Pancreas (tissue), 10 donors: ENCODE measurements at regions not wholly inside any gene's neighbourhood (a gene's known extent, or its start where the extent isn't known, plus 50 kb on each side); places are given as distances from the start of the nearest gene placed in this dataset.

ENCODE experiments used
- ATAC-seq, 4 donors: fragments of 200-7000 bp; cut with Tn5 transposase; one replicate each; pipeline versions ENCODE4 v1.8.0 to v1.9.1; 2020; ENCODE audit warnings: mild to moderate bottlenecking in 4 of 4, moderate library complexity in 4 of 4
- DNase-seq, 6 donors: peaks; one replicate each; pipeline ENCODE4 v3.0.0-alpha.2; 2020
- FAIRE-seq: peaks from 2 replicates; lab custom pipeline; 2012; peaks lifted over from hg19 to GRCh38; lab: Jason Lieb, UNC
- H3K27ac ChIP-seq, 4 donors: fragments of 200-600 bp; sonication (generic); 1 replicate in 3 of 4; 2 replicates in 1 of 4; pipeline versions ENCODE4 v1.5.0 to v1.8.0; 2020
- H3K27me3 ChIP-seq, 4 donors: fragments of 200-600 bp; one replicate each; pipeline ENCODE4 v1.8.0; 2021
- H3K36me3 ChIP-seq, 3 donors: fragments of 200-600 bp; sonication (generic) in 1 of 3; one replicate each; pipeline versions ENCODE4 v1.5.0 to v1.8.0; 2020 to 2021
- H3K4me1 ChIP-seq, 3 donors: fragments of 200-600 bp; one replicate each; pipeline ENCODE4 v1.8.0; 2021
- H3K4me3 ChIP-seq, 4 donors: fragments of 200-600 bp; sonication (generic) in 2 of 4; one replicate each; pipeline versions ENCODE4 v1.5.0 to v1.8.0; 2020 to 2021
- H3K9me3 ChIP-seq, 4 donors: fragments of 200-600 bp; one replicate each; pipeline ENCODE4 v1.8.0; 2021
- WGBS, 2 donors: extraction: QIAGEN DNeasy Blood & Tissue Kit; methylation state at CpG; one replicate each; pipeline ENCODE4 v1.1.7; 2013; 5-methylcytosine and 5-hydroxymethylcytosine counted together
- intact Hi-C, 3 donors: fragments of 100-400 bp; cut with DNase I; formaldehyde crosslinking; loops; one replicate each; pipeline versions ENCODE4 v1.11.1 to v1.14.2; 2022
- TF ChIP-seq, protein P1 (sequence below), 4 donors: fragments of 200-600 bp; sonication (generic) in 3 of 4; IDR thresholded peaks; one replicate each; pipeline versions ENCODE4 v1.5.0 to v1.8.0; 2021; ENCODE audit warnings: antibody characterized with exemption in 4 of 4
- donor health status: healthy with polysubstance abuse.
- donor health status: DM: no; HTN: no; CAD: no; lungs with moderate emphysema.
- donor health status: DM: no; HTN: no; CAD: no.
- donor health status: control.
- donor health status: control.
- donor health status: Bipolar disorder and iron deficiency.
- donor health status: DM: yes; HTN: yes; CAD: no.
- donor health status: DM: no; HTN: no; CAD: no.
- donor health status: DM: no; HTN: no; CAD: no.
- donor health status: DM: yes; HTN: yes; CAD: no.

GRCh38 chr19:30206187-30206586, 166.0 kb upstream of the ZNF536 start:
- H3K4me3 ChIP-seq: no peak overlapping the region
- no peaks in the 10 kb centered on the region for H3K27me3 ChIP-seq
- TF ChIP-seq, protein P1, sequence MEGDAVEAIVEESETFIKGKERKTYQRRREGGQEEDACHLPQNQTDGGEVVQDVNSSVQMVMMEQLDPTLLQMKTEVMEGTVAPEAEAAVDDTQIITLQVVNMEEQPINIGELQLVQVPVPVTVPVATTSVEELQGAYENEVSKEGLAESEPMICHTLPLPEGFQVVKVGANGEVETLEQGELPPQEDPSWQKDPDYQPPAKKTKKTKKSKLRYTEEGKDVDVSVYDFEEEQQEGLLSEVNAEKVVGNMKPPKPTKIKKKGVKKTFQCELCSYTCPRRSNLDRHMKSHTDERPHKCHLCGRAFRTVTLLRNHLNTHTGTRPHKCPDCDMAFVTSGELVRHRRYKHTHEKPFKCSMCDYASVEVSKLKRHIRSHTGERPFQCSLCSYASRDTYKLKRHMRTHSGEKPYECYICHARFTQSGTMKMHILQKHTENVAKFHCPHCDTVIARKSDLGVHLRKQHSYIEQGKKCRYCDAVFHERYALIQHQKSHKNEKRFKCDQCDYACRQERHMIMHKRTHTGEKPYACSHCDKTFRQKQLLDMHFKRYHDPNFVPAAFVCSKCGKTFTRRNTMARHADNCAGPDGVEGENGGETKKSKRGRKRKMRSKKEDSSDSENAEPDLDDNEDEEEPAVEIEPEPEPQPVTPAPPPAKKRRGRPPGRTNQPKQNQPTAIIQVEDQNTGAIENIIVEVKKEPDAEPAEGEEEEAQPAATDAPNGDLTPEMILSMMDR (IDR thresholded peaks at IDR 0.05): no peak
- no peaks in the 10 kb centered on the region for H3K4me1 ChIP-seq
- intact Hi-C loops: no loop called here
- DNase-seq (no peak), ATAC-seq (no peak), FAIRE-seq (no peak)
- no peak overlapping the region for H3K27ac ChIP-seq
- no peaks in the 10 kb centered on the region for H3K36me3 ChIP-seq
- WGBS, 2 donors: 83 to 89% methylated on average over 6 of the region's 6 CpGs
- no peaks in the 10 kb centered on the region for H3K9me3 ChIP-seq

- WGBS, 2 donors: 68 to 75% methylated on average over 6 of the region's 6 CpGs
- Histone ChIP-seq H3K27ac (no peak overlapping the region), H3K4me1 (no peaks in the 10 kb centered on the region), H3K27me3 (no peaks in the 10 kb centered on the region), H3K36me3 (no peaks in the 10 kb centered on the region), H3K9me3 (no peaks in the 10 kb centered on the region), H3K4me3 (no peak overlapping the region)
- FAIRE-seq: no peak
- TF ChIP-seq, protein P1 (IDR thresholded peaks at IDR 0.05): no peak
- intact Hi-C loops: no loop called here
- no peak for ATAC-seq
- DNase-seq: no peak
Observed at GRCh38 chr19:30207357-30207756, 164.8 kb upstream of the ZNF536 start.

DNA sequence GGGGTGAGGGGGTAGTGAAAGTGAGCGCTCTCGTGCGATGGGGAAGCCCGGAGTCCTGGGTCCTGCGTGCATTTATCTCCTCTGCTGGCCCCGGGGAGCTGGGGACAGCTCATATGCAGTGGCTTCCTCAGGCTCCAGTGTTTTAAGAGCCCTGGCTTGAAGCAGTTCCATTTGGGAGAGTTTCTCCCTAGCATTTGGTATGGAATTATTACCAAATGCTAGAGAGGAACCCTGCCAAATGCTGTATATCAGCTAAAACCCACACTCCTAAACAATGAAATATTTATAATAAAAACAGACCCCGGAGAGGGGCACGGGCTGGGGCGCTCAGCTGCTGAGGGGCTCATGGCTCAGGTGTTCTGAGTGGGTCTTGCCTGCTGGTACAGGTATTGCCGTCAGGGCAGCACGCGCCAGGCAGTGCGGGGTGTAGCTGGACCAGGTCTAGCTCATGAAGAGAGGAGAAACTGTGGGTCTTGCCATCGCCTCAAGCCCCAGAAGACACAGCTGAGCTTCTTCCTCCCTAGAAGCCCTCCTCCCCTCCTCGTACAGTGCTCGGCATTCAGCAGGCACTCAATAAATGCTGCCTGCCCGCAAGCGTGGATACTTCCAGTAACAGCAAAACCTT, 163.6 kb upstream of the ZNF536 start:
- Histone ChIP-seq H3K27ac (no peak overlapping the region), H3K36me3 (no peaks in the 10 kb centered on the region), H3K27me3 (no peaks in the 10 kb centered on the region), H3K4me3 (no peak overlapping the region), H3K4me1 (no peaks in the 10 kb centered on the region), H3K9me3 (no peaks in the 10 kb centered on the region)
- TF ChIP-seq, protein P1 (IDR thresholded peaks at IDR 0.05): no peak
- intact Hi-C loops: no loop called here
- FAIRE-seq: no peak
- WGBS, 2 donors: 74 to 84% methylated on average over 18 of the region's 18 CpGs
- no peak for DNase-seq
- ATAC-seq: no peak

DNA sequence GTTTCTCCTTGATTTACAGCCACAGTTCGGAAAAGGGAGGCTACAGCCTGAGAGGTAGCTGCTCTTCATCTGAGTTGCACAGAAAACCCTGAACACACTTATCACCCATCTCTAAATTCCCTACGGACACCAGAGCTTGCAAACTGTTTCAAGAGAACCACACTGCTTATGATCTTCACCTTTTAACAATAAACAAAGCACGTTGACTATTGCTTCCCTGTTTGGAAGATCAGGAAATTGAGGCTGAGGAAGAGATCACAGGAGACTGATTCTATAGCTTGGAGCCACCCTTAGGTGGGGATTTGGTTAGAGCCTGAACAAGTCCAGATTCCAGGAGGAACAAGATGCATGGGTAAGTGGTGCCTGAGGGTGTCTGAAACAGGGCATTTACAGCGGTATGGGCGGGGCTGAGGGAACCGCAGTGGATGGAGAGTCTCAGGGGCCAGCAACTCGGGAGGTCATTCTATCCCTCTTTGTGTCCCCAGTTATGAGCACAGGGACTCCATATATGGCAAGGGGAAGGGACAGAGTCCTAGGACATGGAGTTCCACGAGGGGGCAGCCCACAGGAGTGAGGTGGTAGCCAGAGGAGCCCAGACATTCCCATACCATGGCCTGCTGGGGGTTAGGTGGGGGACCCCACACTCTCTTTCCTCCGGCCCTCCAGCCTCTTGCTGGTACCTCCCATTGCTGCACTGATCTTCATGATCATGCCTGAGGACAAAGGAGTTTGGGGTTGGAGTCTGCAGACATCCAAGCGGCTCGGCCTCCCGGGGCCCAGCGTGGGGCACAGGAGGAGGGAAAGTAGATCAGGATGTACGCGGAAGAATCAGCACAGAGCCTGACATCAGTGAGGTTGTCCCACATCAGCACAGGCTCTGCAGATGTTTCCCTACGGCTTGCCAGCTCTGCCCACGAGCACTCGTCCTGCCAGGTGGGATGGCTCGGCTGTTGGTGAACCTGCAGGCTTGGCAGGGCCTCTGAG, 162.3 kb upstream of the ZNF536 start:
- DNase-seq (no peak), FAIRE-seq (no peak), ATAC-seq (no peak)
- WGBS, 2 donors: 60 to 61% methylated on average over 19 of the region's 19 CpGs
- no peaks in the 10 kb centered on the region for H3K4me1 ChIP-seq
- no peak overlapping the region for H3K27ac ChIP-seq
- H3K27me3 ChIP-seq: no peaks in the 10 kb centered on the region
- TF ChIP-seq, protein P1 (IDR thresholded peaks at IDR 0.05): no peak
- intact Hi-C loops: no loop called here
- H3K9me3 ChIP-seq: no peaks in the 10 kb centered on the region
- H3K36me3 ChIP-seq: no peaks in the 10 kb centered on the region
- H3K4me3 ChIP-seq: no peak overlapping the region
